ENCODE measurements at regions not wholly inside any gene's neighbourhood (a gene's known extent, or its start where the extent isn't known, plus 50 kb on each side); places are given as distances from the start of the nearest gene placed in this dataset.

DNA sequence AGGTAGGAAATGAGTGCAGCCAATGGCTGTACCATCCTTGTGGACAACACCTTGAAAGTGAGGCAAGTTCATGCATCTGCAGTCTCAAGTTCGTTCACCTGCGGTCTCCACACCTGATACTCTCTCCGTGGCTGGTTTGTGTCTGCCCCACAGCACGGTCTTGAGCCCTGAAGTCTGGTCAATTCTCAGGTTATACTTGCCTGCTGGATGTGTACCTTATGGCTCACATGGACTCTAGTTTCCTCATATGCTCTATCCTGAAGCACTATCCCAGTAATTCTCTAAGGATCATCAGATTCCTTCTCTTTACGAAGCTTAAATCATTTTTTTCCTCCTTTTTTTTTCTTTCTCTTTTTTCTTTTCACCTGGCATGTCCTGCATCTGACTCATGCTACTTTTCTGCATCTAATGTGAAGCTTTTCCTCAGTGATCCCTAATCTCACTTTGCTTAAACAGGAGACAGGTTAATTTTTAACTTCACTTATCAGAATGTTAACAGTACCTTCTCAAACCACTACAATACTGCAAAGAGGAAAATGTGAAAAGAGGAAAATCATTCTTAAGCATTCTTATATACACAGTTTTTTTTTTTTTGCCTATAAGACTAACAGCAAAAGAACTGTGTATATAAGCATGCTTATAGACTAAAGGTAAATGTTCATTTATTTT lies 511.2 kb downstream of the SOX11 start:
- DNase-seq (ENCODE audit: low spot score): no peak

DNA sequence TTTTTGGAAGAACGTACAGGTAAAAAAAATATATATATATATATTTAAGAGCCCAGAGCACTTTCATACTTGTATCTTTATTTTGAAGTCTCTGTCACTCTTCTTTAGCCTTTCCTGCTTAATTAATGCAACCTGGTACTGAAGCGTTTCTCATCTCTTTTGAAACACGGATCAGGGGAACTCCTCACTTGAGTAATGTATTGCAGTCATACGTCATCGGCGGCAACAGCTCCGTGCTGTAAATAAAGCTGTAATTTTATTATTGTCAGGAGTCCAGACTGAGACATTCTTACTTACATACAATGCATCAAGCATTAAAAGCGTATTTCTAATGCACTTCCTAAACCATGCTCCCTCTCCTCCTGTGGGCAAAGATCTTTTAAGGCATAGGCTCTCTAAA lies 514.7 kb downstream of the SOX11 start:
- DNase-seq (ENCODE audit: low spot score): no peak

DNA sequence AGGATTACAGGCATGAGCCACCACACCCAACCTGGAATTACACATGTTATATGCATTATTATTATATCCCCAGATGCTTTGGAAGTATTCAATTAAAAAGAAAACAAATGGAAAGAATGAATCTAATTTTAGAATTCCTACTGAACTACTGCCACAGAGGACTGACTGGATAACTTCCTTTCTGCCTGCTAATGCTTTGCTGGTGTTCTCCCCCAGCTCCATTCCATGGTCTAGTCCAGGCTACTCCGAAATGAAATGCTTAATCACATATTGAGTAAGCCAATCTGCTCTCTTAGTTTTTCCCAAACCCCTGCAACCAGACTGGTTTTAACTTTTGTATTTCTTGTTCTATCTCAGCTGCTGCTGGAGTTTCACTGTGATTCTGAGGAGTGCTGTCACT lies 519.1 kb downstream of the SOX11 start:
- no peak for DNase-seq (ENCODE audit: low spot score)

- DNase-seq (ENCODE audit: low spot score): no peak
Observed at GRCh38 chr2:6212491-6212890, 520.3 kb downstream of the SOX11 start.

- no peak for DNase-seq (ENCODE audit: low spot score)
Observed at GRCh38 chr2:6213056-6213780, 521.0 kb downstream of the SOX11 start.

DNA sequence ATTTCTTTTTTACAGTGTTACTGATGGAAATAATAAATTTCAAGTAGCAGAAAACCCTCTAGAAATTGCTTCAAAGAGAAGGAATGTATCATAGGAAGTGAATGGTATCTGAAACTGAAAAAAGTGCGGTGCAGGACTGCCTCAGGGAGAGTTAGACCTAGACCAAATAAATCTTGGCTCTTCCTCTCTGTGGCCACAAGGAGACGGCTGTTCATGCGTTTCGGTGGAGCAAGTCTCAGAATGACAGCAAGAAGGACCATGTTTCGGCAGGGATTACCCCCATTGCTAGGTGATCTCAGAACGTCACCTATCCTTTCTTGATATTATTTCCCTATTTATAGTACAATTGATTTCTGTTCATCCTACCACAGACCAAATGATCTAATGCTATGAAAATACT lies 522.3 kb downstream of the SOX11 start:
- DNase-seq (ENCODE audit: low spot score): no peak

- no peak for DNase-seq (ENCODE audit: low spot score)
Observed at GRCh38 chr2:6215053-6215452, 522.9 kb downstream of the SOX11 start.

DNA sequence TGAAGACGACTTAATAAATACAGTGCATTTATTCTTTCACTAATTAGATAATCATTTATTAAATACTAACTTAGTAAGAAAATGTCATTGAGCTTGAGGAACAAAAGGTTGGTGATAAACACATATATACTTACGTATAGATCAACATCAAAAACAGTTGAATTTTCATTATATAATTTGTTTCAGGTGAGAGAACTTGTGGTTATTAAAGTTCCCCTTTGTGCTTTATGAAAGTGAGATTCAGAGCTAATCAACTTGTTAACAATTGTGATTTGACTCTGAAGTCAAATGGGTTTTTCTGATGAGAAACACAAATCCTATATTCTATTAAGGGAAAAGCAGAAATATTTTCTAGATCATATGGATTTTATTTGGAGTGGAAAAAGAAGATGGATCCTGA lies 524.0 kb downstream of the SOX11 start:
- DNase-seq (ENCODE audit: low spot score): no peak

DNA sequence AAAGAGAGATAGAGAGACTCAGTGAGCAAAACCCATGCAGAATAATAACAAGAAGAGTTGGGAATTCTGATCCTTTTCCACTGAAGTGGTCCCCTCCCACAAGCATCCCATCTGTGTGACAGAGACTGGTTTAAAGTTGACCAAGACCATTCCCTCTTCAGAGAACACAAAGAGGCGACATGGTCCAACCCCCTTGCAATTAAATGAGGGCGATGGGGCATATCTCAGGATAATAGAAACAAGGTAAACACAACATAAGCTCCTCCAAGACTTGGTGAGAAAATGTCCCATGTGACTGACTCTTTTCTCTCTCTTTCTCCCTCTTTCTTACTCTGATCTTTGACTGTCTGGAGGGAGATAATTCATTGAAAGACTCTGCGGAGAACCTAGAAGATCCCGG lies 526.7 kb downstream of the SOX11 start:
- DNase-seq (ENCODE audit: low spot score): no peak

DNA sequence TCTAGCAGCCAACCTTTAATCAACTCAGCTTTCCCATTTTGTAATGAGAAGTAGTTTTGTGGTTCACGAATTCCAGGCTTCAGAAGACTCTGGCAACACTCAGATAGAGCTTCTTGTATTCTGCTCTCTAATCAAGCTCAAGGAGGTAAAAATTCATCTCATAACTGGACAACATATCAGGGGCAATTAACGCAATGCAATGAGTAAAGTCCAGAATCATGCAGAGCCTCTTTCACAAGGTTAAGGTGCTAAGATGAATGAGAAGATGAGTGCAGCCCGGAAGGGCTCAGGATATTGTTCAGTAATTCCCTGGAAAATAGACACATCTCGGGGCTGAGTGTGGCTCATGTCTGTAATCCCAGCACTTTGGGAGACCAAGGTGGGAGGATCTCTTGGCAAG lies 527.7 kb downstream of the SOX11 start:
- no peak for DNase-seq (ENCODE audit: low spot score)

DNA sequence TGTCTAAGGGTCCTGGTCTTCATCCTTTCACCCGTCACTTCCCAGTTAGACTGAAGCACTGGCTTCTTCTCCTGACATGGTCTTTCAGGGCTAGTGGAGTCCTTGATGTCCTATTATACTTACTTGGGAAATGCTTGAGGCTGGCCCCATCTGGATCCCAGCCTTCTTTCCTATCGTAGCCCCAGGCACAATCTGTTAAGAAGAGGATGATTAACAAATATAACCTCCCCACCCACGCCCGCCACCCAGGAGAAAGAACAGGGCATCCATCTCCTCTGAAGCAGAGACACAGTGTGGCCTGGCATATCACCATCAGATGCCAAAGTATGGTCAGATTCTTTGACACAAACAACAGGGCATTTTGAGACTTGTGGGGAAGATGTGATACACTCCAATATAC lies 530.1 kb downstream of the SOX11 start:
- DNase-seq (ENCODE audit: low spot score): no peak

DNA sequence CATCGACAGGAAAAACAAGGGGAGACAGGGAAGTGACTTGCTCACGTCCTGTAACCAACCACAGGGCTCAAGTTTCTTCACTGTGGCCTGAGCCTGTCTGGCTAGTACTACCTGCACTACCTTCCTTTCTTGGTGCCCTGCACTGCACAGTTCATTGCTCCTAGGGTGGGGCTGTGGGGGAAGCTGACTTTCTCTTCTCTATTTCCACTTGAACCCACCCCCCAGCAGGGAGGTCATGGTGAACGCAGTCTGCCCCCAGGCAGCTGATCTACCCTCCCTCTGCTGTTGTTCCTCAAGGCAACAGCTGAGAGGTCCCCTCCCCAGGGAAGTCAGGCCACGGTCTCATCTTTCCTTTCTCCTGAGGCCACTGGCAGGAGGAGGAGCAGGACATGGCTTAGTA lies 532.1 kb downstream of the SOX11 start:
- no peak for DNase-seq (ENCODE audit: low spot score)

DNA sequence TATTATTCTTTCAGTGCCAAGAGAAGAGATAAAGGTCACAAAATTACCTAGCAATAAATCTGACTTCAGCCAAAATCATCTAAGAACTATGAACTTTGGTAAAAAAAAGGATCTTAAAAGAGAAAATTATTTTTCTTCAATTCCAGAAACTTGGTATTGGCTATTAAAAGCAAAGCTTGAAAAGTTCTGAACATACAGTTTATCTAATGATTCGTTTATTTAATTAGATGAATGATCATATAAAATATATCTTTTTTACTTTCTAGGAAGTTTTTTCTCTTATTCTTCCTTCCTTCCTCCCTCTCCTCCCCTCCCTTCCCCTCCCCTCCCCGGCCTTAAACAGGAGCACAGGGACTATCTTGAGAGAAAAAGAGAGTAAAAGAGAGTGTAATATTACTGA lies 536.1 kb downstream of the SOX11 start:
- DNase-seq (ENCODE audit: low spot score): no peak

DNA sequence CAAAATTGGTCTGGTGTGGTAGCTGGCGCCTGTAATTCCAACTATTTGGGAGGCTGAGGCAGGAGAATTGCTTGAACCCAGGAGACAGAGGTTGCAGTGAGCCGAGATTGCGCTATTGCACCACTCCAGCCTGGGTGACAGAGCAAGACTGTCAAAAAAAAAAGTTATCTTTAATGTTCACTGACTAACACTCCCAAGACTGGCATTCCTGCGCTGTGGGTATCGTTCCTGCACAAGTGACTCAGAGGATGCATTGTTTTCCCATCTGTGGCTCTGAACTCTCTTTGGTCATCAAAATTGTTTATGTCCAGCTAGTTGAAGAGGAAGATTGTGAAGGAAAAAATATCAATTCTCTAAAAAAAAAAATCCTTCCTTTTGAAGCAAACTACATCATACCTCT lies 539.0 kb downstream of the SOX11 start:
- DNase-seq (ENCODE audit: low spot score): no peak

DNA sequence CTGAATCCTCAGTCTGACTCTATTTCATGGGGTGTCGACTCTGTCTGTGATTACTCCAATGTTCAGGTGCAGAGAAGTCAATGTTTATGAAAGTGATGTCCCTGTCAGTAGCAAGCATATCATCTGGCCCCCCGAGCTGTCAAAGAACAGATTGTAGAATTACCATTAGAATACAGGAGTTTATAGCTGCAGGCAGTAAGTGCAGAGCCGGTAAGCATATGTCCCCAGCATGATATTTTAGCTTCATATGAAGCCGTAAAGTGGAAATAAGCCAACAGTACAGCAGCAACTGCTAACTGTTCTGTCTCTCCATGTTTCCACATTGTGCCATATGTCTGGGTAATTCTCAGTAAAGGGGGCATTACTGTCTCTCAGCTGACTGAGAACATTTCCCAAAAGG lies 541.8 kb downstream of the SOX11 start:
- DNase-seq (ENCODE audit: low spot score): no peak

DNA sequence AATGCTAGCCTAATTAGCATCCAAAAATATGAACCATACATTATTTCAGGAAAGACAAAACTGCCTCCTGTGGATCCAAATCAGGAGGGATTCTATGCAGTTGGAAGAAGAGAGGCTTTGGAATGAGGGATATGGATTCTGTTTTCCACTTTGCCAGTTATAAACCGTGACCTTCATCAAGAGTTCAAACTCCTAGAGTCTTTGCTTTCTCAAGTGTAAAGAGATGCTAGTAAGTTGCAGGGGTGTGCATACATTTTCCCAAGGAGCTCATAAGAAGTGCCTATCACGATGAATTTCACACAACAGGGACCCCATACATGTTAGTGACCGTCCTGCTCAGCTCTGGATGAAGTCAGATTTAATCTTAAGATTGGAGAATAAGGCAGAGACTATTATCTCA lies 542.5 kb downstream of the SOX11 start:
- DNase-seq (ENCODE audit: low spot score): no peak

DNA sequence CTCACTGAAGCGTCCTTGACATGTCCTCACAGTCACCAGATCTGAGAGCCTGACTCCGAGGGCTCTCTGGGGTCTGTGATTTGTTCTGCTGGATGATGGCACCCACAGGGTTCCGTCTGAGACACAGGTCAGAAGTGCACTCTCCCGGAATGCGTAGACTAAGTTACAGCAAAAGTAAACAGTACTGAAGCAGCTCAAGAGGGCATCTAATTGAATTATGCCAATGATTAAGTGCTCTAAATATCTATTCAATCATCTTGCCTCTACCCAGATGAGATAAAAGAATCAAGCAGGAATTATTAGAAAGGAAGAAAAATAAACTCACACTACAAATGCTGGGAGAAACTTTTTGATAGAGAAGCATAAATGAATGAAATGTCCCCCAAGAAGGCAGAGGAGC lies 544.1 kb downstream of the SOX11 start:
- no peak for DNase-seq (ENCODE audit: low spot score)

DNA sequence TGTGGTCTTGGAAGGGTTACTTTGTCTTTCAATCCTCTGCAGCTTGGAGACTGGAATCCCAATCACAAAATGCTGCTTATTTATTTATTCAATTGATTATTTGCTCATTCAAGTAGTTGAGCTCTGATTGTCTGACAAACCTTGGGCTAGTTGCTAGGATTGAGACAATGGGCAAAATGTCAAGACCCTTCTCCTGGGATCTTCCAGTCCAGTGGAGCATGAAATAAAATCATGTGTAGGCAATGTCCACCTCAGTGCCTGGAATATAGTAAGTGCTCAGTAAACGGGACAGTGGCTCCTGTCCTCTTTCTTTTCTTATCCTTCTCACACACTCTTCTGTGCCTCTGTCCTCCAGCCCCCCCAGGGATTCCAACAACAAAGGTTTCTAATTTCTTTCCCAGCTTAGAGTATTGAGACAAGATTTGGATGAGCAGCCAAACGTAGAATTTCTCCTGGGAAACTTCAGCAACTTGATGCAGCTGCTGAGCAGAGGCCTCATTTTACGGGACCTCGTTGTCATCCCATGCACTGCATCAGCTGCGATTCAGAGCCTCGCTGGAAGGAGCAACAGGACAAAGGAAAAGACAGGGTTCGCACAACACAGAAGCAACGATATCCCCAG lies 545.0 kb downstream of the SOX11 start:
- DNase-seq (ENCODE audit: low spot score): no peak

DNA sequence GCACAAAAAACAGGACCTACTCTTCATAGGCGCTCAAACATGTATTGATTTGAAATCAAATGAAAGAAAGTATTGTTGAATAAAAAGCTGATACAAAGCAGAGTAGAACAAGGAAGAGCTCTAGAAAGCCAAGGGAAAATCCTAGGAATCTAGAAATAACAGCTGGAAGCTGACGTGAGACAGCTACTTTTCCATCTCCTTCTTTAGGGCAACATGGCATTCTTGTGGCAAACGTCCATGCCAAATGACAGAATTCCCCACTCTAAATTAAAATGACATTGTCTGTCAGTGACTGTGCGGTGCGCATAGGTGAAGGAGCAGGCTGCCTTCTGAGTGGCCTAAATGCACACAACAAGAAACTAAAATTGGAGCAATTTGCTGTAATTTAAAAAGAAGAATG lies 557.4 kb downstream of the SOX11 start:
- no peak for DNase-seq (ENCODE audit: low spot score)

- DNase-seq (ENCODE audit: low spot score): no peak
Observed at GRCh38 chr2:6254441-6254840, 562.3 kb downstream of the SOX11 start.

DNA sequence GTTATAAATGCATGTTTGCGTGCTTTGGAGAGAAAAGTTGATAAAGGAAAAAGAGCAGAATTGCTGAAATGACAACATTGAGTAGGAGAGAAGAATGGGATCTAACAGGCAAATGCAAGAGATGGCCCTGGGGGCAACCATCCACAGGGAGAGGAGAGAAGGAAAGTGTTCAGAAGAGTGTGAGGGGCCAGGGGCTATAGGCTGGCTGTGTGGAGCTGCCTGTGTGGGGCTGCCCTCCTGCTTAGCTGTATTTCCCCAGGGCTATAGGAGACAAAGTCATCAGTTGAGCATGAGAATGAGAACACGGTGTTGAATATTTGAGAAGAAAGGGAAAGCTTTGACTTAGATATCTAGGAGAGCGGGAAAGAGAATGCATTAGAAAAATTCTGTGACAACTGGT lies 572.0 kb downstream of the SOX11 start:
- DNase-seq (ENCODE audit: low spot score): no peak

DNA sequence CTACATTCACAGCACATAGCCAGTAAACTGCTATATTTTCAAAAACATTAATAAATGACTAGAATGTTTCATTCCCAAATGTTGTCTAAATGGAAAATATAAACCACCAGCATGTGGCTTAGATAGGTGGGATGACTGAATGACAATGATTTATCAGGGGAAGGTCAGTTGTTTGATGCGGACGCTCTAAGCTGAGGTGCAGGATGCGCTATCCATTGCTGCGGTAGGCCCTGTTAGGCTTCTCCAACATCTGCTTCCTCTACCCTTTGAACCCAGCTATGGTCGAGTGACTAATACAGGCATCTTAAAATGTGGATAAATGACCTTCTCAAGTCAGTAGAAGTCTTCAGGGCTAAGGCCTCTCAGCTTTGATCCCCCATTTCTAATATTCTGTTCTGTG lies 584.2 kb downstream of the CMPK2 start:
- no peak for DNase-seq (ENCODE audit: low spot score)

- no peak for DNase-seq (ENCODE audit: low spot score)
Observed at GRCh38 chr2:6283259-6283658, 582.4 kb downstream of the CMPK2 start.

GRCh38 chr2:6287406-6287805 lies 578.3 kb downstream of the CMPK2 start:
- DNase-seq (ENCODE audit: low spot score): no peak

All from putamen (tissue), 1 donor.